NOMO-1 (cell line): ENCODE measurements at regions not wholly inside any gene's neighbourhood (a gene's known extent, or its start where the extent isn't known, plus 50 kb on each side); places are given as distances from the start of the nearest gene placed in this dataset.
A peak's percentile ranks its signal among the peaks of the same experiment; 100 is the strongest.
"Not testable (repeated sequence)": the region's sequence is repeated elsewhere in the genome, so short reads cannot be mapped to it uniquely, and the experiment has no call there.

ENCODE experiments used
- DNase-seq, 2 experiments: peaks; one replicate each; lab custom pipeline; 2025; ENCODE audit not compliant: unreplicated experiment in 2 of 2; lab: John Stamatoyannopoulos, UW

DNA sequence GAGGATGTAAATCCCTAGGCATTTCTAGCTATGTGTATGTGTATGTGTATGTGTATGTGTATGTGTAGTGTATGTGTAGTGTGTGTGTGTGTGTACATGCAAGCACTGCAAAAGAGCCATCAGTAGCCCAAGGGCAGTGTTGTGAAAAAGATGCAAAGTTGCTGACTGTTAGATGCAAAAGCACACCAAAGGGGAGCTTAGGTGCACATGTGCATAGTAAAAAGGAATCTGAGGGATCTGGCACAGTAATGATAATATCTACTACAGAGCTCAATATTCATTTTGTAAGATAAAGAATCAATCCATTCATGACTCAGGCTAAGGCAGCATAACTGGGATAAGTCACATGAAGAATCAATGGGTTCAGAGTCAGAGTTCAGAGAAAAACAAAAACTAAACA is 80.2 kb downstream of the TMEM47 start:
- DNase-seq: no peak

DNA sequence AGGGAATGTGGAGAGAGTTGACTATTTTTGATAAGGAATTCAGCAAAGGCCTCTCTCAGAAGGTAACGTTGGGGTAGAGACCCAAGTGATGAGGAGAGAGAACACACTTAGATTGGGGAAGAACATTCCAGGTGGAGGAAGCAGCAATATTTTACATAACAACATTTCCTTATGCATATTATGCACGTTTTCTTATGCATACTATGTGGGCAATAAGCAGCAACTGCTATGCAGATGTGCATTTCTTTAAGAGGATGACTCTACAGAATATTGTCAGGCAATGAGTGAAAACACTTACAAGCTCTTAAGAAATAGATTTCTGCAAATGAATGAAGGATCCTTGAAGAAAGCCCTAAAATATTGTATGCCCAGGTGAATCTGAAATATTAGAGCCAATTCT is 91.1 kb downstream of the TMEM47 start:
- no peak for DNase-seq

DNA sequence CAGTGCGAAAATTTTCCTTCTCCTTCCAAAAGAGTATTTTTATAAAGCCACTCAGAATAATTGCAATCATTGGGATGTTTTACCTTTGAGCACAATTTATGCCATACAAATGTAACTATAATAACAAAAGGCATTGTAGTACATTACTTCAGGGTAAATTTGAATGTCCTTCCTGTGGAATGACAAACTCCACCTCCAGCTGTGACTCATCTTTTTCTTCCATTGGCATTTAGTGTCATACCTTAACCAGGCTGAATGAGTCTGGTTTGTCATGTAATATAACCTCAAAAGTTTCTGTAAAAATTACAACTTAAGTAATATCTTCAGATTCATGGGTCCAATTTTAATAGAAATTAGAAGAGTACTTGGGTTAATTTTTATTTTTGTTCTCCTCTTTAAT is 93.3 kb downstream of the TMEM47 start:
- no peak for DNase-seq

DNA sequence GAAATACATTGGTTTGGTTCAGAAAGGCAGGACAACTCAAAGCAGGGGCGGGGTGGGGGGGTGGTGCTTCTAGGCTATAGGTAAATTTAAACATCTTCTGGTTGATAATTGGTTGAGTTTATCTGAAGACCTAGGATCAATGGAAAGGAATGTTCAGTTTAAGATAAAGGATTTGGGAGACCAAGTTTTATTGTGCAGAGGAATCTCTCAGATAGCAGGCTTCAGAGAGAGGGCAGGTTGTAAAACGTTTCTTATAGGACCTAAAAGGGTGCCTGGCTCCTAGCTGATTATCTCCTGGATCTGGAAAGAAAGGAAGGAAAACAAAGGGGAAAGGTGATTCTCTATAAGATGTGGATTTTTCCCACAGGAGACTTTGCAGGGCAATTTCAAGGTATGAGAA is 94.0 kb downstream of the TMEM47 start:
- DNase-seq: no peak

DNA sequence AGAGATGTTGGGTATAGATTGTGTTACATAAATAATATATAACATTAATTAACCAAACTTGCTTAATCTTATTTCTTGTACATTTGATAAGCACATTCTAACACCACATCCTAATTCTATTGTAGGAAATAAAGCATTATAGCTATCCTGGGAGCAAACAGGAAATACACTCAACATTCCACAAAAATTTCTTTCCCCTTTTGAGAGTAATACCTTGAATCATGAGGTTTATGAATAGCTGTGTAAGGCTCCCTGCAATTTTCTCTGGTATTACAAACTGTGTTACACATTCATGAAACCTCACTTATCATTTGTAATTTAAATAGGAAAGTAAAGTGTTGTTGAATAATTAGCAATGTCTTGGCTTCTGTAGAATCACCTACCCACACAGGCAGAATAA is 95.1 kb downstream of the TMEM47 start:
- no peak for DNase-seq

DNA sequence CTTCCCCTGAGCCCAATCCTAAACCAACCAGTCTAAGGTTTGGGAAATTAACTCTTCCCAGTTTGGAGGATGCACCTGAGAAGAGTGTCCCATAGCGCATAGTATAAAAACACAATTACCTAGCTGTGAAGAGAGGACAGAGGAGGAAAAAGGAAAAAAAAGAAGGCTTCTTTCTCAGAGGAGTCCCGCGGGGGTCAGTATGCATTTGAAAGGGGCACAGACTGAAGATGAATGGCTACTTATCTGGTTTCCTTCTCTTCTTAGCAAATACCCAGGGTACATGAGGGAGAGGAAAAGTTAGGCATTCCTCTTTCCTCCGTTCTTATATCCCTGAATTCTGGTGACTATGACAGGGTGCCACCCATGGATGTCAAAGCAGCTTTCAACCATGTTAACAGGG is 96.9 kb downstream of the TMEM47 start:
- DNase-seq: no peak

DNA sequence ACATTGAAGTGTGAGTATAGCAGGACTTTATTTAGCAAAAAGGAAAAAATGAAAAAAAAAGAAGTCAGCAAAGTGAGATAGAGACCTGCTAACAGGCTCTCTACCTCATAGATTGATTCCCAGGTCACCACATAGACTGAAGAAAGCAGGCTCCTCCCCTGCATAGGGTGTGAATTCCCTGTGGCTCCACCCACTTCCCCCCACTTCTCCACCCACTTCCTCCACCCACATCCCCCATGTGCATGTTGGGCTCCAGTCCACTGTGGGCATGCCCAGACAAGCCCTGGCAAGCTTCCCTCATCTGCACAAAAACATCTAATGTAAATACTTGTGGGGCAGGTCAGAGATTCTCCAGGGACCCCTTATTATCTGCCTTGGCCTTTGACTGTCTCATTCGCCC is 97.8 kb downstream of the TMEM47 start:
- no peak for DNase-seq

DNA sequence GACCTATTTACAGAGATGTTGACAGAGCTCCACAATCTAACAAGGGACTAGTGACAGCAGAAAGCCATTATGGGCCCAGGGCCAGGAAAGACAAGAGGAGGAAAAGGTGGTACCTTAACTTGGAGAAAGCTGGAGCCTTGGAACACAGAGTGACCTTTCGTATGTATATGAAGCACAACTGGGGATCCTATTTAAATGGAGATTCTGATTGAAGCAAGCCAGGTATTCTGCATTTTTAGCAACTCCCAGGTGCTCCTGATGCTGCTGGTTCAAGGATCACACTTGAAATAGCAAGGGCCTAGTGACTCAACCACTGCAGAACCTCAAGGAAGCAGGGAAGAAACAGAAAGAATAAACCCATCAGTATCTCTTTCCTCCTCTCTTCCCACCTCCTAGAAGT is 99.4 kb downstream of the TMEM47 start:
- no peak for DNase-seq

DNA sequence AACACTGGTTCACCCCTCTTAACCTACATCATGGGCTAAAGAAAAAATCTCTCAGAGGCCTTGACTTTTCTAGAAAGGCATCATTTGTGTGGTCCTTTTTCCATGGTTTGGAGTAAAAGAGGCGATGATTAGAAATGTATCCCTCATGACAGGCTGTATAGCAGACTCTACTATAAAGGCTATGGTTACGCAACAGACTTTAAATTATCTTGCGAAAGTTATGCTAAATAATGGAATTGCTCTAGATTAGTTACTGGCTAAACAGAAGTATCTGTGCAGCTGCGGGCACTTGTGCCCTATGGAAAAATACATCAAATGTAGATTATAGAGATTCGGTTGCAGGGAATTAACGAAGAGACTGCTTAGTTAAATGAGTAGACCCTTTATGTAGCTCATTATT is 101.6 kb downstream of the TMEM47 start:
- DNase-seq: no peak

DNA sequence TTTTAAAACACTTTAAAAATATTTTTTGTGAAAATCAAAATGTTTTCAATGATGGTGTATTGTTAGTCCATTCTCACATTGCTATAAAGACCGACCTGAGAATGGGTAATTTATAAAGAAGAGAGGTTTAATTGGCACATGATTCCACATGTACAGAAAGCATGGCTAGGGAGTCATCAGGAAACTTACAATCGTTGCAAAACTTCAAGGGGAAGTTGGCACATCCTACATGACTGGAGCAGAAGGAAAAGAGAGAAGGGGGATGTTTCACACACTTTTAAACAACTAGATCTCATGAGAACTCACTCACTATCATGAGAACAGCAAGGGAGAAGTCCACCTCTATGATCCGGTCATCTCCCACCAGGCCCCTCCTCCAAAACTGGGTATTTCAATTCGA is 110.7 kb downstream of the TMEM47 start:
- no peak for DNase-seq

DNA sequence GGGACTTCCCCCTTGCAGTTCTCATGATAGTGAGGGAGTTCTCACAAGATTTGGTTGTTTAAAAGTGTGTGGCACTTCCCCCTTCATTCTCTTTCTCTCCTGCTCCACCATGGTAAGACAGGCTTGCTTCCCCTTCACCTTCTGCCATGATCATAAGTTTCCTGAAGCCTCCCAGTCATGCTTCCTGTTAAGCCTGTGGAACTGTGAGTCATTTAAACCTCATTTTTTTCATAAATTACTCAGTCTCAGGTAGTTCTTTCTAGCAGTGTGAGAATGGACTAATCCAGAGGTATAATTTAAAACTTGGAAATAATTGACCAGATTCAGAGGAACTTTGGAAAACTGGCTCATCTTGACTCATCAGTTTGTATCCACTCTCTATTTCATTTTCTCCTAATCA is 129.0 kb downstream of the TMEM47 start:
- DNase-seq: no peak

DNA sequence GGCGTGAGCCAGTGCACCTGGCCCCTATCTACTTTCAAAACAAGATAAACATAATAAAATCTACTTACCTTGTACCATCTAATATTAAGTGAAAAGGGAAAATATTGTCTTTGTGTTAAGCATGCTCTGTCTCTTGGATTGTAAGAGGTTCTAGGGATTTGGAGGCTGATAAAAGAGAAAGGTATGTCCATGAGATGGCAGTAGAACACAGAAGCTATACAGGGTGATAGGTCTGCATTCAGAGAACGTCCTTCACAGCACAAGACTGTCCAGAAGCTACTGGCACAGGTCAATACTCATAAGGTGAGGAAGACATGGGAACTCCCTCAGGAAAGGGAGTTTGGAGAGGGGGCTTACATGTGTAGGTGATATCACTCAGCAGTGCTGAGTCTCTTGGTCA is 135.5 kb downstream of the TMEM47 start:
- no peak for DNase-seq

DNA sequence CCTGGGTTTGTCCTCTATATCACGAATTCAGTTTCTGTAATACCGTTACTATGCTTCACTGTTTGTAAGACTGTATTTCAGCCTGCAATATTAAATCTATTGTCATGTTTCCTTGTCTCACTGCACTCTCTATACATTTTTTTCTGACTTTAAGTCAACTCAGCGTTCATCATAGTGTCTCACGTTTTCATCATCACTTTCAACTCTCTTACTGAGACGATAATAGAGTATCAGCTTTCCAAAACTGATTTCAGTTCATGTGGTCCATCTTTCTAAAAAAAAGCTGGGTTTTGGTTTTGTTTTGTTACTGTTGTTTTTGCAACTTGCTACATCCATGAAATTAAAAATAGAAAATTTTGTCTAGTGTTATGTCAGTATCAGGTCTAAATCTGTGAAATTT is 147.7 kb downstream of the TMEM47 start:
- DNase-seq: no peak

DNA sequence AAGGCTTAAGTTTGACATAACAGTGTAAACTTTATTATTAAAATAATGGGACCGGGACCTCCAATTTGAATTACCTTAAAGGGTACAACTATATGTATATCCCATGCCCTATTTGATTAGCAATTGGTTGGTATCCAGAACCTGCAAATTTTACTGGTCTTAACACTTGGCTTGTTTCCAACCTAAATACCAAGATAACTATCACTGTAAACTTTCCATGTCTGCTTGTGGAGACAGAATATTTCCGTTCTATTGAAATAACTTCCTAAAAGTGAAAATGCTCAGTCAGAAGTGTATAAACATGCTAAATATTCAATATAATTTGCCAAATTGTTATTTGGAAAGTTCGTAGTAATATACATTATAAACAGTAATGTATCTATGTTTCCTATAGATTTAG is 154.0 kb downstream of the TMEM47 start:
- no peak for DNase-seq

DNA sequence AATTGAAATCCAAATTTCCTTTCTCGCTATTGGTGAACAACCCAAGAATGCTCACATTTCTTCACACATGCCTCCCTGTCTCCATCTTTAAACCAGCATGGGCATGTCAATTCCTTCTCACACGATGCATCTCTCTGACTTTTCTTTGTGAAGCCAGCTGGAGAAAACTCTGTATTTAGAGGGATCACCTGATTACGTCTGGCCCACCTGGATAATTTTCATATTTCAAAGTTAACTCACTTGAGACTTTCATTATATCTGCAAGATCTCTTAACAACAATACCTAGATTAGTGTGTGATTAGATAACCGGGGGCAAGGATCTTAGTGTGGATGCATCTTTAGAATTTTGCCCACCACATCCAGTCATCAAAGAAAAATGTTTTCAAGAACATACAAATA is 164.0 kb downstream of the TMEM47 start:
- no peak for DNase-seq

DNA sequence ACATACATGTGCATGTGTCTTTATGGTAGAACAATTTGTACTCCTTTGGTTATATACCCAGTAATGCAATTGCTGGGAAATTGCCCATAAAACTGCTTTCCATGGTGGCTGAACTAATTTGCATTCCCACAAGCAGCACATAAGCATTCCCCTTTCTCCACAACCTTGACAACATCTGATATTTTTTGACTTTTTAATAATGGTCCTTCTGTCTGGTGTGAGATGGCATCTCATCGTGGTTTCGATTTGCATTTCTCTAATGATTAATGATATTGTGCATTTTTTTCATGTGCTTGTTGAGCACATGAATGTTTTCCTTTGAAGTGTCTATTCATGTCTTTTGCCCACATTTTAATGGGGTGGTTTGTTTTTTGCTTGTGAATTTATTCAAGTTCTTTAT is 166.0 kb downstream of the TMEM47 start:
- no peak for DNase-seq

DNA sequence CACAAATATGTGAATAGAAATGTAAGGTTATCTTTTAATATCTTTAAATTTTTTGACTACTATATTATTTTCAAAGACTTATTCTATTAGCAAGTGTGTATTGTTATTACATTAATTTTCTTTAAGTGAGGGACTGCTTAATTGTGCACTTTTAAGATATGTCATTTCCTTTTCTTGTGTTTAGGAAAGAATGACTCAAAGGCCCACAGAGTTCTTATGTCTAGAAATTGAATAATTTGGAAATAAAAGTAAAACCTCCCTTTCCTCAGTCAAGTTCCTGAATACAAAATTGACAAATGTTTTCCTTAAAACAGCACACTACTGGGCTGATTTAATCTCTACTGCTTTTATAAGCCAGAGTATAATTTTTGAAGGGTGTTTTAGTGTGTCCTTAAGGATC is 169.7 kb downstream of the TMEM47 start:
- DNase-seq: no peak

DNA sequence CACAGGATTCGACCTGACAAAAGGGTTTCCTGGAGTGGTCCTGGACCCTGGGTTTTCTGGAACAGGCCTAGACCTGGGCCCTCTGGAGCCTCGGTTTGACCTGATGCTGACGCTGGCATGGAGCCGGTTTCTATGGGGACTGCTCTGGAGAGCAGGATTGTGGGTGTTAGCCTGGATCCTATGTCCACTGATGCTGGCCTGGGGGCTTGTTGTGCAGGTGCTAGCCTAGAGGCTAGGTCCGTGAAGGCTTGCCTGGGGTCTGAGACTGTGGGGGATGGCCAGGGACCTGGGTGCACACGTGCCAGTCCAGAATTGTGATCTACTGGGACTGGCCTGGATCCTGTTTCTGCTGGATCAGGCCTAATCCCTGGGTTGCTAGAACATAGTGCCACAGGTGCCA is 173.1 kb downstream of the TMEM47 start:
- DNase-seq: no peak

DNA sequence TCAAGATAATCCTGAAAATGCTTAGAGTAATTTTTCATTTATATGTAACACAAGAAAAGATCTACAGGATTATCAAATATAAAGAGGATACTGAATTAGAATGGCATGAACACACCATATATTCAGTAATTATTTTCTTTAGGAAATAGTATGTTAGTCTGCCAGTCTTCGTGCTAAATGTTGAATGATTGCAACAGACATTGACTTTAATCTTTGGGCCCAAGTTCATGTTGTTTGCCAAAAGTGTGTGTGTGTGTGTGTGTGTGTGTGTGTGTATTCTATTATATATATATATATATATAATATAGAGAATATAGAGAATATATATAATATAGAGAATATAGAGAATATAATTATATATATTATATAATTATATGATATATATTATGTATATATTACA is 186.6 kb downstream of the TMEM47 start:
- no peak for DNase-seq

DNA sequence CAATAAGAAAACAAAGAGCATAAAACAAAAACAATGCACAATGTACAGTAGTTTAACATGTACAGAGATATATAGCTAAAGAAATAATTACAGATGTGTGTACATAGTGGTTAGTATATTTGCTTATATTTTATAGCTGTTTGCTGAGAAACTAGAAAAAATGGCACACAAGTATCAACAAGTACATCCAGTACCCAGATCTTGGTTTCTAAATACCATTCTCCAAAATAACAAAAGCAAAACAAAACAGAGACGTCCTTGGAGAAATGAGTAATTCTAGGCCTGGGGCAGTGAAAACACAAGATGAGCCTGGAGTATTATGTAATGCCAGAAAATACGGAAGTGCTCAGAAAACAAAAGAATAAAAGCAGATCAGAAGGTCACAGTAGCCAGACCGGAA is 189.6 kb downstream of the TMEM47 start:
- peak in 1 of 2 experiments; percentile 20 for DNase-seq

DNA sequence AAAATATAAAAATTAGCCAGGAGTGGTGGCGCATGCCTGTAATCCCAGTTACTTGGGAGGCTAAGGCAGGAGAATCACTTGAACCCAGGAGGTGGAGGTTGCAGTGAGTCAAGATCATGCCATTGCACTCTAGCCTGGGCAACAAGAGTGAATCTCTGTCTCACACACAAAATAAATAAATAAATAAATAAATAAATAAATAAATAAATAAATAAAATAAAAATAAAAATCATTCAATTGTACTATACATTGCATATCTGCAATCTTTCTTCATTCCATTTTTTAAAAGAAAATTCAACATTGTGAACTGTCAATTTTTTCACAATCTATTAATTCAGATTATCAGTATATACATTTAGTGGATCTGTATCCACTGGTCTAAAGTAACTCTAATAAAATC is 193.9 kb downstream of the TMEM47 start:
- DNase-seq: not testable (repeated sequence)

DNA sequence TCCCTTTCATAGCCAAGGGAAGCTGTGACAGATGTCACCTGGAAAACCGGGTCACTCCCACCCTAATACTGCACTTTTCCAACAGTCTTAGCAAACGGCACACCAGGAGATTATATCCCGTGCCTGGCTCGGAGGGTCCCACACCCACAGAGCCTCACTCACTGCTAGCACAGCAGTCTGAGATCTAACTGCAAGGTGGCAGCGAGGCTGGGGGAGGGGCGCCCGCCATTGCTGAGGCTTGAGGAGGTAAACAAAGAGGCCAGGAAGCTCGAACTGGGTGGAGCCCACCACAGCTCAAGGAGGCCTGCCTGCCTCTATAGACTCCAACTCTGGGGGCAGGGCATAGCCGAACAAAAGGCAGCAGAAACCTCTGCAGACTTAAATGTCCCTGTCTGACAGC is 199.2 kb downstream of the TMEM47 start:
- DNase-seq: not testable (repeated sequence)

DNA sequence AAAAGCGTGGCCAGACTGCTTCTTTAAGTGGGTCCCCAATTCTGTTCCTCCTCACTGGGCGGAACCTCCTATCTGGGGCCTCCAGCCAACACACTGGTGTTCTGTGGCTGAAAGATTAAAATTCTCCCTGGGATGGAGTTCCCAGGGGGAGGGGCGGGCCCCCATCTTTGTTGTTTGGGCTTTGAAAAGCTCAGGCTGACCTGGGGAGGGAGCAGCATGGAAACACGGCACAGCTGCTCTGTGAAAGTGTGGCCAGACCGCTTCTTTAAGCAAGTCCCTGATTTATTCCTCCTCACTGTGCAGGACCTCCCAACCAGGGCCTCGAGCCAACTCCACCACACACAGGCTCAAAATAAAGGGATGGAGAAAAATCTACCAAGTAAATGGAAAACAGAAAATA is 219.5 kb downstream of the TMEM47 start:
- no peak for DNase-seq

DNA sequence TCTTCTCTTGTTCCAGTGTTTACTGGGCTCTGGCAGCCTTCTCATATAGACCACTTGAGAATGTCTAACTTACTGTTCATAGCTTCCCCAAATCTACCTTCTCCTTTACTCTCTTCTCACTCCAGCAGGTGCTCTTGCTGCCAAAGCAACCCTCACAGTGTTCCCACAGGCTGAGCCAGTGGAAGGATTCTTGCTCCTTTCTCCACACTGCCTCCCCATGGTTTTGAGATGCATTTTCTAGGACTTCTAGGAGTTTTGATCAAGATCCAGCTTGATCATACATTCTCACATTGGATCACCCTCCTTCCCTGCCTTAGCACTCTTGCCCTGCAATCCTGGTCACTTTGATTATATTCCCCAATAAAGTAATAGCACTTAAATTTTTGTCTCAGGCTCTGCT is 230.8 kb downstream of the TMEM47 start:
- no peak for DNase-seq
